SIG-M5 treated with dmso at 0.1 percent for 504 hours (cell line): ENCODE measurements at regions not wholly inside any gene's neighbourhood (a gene's known extent, or its start where the extent isn't known, plus 50 kb on each side); places are given as distances from the start of the nearest gene placed in this dataset.
"Not testable (repeated sequence)": the region's sequence is repeated elsewhere in the genome, so short reads cannot be mapped to it uniquely, and the experiment has no call there.

Experiments used
- DNase-seq: peaks from one replicate; lab custom pipeline; 2025; ENCODE audit not compliant: unreplicated experiment; lab: John Stamatoyannopoulos, UW

DNA sequence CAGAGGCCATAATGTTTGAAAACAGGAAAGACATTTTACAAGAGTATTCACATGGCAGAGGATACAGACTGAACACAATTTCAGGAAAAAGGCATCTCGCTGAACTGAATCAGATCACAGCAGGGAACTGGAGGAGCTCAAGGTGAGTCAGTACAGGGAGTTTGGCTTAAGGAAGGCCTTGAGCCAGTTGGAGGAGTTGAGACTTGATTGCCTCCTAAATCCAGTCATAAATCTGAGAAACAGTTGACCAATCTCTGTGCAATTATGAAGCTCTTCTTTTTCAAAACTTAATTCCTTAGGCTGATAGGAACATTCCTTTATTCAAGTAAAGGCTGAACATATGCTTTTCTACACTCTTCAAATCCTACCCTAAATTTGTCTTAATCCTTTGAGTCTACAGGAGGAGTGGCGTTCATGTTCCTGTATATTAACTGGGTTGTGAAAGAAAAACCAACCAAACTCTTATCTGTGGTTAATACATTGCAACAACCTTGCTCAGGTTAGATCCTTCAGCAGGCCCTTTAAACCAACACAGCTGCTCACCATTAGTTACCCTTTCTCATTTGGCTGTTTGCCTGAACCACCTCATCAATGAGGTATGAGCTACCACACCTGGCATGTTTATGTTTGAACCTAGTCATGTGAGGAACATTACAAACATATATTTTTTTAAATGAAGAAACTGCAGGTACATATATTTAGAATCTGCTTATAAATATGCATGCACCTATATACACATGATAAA, 404.1 kb upstream of the ATP11B start:
- no peak for DNase-seq

DNA sequence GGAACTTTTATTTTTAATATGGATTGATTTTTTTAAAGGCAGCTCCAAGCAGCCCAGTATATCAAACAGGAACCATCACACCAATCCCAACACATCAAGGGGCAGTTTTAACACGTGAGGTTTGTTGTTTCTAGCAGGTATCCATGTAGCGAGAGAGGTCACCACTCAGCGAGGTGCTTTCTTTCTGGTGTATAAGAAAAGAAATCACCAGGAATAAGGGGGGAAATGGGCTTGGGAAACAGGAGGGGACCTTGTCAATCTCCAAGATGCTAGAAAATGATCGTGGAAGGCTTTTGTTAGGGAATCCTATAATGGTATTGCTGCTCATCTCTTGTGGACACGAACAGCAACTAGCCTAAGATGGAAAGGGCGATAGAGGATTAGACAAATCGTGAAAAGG, 402.9 kb upstream of the ATP11B start:
- DNase-seq: no peak

DNA sequence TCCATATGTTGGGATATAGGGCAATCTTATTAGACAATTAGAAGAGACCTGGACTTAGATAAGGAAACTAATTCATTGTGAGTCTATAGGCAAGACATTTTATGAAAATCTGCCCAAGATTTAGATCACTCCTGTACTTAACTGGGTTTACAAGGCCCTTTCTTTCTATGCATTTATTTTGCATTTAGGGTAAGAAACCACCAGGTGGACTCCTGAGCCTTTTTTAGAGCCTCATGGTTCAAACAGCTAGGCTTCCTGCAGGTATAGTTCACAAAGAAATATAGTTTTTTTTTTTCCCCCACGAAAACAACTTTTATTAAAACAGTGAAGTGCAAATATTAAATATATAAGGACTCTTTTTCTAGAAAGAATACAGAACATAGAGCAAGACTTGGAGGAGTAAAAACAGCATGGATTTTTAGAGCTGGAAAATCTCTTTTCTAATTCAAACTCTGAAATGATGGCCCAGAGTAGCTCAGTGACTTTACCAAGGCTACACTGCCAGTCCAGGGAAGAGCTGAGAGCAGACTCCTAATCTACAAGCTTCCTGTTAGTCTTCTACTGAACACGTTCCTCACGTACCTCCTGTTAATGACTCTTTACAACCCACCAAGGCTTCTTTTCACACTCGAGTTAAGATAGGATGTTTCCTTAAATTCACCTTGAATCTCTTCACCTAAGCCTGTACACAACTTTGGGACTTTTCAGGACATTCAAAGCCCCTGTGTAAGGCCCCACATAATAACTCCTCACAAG, 400.9 kb upstream of the ATP11B start:
- DNase-seq: no peak

DNA sequence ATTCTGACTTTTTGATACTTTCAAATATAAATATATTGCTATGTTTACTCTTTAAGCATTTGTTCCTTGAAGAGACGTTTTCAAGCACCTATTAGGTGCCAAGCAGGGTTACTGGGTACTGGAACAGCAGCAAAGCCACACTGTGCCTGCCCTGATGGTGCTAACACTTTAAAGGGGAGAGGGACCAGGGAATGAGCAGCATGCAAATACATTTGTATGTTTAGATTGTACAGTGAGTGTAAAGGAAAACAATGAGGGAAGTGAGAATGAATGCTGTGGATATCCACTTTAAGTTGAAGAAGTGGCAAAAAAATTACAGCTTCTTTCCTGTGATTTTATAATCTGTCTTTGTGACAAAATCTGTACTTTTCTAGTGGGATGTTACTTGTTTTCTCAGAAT, 400.2 kb upstream of the ATP11B start:
- no peak for DNase-seq

DNA sequence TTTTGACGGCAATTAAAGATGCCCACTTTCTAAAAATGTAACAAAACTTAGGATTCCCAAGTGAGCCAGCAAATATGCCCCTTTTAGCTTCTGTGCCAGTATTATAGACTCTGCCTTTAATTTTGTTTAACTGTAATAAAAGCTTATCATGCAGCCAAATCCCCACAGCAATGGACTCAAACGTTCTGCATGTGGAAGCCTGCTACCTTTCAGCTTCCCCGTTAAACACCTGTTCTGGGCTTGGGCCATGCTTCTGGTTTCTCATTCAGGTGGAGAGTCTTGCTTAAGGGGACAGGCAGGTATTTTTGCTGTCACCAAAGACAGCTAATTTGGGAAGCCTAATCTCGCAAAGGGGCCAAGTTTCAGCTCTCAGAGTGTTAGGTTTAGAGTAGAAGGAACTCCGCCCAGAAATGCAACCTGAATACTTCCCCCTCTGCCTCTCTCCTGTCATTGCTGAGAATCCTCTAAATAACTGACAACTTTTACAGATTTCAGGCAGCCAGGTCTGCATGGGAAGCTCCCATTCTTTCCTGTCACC, 399.4 kb upstream of the ATP11B start:
- no peak for DNase-seq

DNA sequence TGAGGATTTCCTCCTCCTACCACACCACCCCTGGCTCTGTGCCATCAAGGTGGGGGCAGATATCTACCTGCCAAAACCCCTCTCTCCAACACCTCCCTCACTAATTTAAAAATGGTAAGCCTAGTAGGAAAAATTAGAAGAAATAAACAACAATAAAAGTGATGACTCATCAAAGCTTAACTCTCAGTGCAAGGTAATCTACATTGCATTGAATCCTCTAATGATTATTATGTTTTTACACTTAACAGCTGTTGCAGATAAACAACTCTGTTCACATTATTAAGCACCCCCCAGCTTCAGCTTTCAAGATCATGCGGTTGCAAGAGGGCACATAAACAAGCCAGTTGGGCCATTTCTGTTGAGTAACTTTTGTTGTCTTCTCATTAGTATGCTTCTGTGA, 396.1 kb upstream of the ATP11B start:
- no peak for DNase-seq

DNA sequence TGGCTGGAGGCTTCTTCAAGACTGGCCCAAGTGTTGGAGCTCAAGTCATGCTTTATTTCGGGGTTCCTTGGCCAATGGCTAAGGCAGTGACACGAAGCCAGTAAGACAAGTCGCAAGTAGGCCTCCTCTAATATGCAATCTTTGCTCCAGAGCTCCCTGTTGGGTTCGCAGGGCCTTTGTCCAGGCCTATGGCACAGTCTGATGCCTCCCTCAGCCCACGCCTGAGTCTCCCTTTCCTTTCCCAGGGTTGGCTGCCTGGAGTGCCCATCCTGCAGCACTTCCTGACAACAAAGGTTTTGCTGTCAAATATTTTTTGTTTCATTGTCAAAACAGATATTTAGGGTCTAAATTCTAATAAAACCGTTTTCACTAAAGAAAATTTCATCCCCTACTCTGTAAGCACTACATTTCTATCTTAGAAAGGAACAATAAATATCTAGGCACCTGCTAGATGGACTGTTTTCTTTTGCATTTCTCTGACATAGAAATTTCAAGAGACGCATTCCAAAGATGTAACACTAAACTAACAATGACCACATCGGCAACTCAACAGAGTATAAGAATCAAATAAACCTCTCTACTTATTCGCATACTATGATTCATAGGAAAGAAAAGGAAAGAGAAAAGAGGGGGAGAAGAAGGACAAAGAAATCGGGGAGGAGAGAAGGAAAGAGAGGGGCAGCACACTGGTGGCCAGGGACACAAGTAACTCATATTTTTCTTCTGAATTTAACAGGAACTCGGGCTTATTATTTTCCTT, 393.1 kb upstream of the ATP11B start:
- no peak for DNase-seq

DNA sequence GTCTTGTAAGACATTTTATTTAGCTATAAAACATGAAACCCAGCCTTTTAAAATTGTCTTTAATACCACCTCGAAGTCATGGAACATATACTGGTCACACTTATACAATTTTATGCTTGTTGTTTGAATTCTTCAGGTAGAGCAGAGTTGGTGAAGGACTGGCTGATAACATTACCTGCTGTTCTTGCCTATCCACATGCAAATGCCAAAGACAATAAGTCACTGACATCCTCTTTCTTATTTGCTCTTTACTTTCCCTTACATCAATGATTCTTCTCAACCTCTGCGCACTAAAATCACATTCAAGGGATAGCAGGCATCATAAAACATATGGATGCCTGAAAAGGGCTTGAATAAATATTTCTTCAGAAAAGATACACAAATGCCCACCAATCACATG, 392.5 kb upstream of the ATP11B start:
- no peak for DNase-seq

DNA sequence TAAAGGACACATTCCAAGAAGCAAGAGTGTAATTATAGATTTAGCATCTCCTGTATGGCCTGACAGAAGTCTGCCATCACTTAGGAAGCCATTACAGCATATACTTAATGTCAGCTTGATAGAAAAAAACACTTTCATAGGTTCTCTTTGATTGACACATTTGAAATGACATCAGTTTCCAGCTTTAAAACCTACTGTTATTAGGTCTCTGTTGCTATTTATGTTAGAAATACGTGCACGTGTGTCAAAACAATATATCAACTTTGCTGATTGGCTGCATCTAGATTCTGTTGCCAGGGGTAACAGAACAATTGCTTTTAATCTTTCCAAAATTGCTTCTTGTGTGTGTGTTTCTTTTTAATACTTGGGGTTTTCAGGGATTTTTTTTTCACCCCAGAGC, 389.3 kb upstream of the ATP11B start:
- DNase-seq: no peak

DNA sequence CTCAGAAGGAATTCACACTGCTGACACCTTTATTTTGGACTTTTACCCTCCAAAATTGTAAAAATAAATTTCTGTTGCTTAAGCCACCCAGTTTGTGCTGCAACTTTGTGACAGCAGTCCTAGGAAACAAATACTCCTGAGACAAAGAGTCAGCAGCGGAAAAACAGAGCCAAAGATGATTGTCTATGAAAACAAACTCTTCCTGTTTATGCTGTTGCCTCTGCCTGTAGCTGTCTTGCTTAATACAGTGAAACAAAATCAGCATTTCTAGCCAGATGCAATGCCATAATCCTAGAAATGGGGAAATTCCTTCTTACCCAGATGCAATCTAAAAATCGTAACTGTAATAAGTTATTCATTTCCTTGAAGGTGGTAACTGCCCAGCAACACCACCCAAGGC, 387.5 kb upstream of the ATP11B start:
- no peak for DNase-seq

DNA sequence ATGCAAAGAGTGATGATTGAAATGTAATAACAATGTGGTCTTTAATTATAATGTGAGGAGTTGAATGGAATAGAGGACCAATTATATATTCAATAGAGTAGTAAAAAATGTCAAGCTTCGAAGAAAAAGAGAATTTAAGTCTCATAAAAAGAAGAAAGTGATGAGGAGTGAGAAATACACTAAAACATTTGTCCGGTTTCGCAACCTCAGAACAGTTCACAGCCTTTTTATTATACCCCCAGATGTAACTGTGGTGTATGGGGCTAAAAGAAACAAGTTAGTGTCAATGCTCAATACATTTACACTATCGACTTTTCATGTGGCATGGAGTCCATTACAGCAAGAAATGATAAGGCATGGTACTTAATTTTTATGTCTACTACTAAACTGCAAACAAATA, 386.5 kb upstream of the ATP11B start:
- no peak for DNase-seq

DNA sequence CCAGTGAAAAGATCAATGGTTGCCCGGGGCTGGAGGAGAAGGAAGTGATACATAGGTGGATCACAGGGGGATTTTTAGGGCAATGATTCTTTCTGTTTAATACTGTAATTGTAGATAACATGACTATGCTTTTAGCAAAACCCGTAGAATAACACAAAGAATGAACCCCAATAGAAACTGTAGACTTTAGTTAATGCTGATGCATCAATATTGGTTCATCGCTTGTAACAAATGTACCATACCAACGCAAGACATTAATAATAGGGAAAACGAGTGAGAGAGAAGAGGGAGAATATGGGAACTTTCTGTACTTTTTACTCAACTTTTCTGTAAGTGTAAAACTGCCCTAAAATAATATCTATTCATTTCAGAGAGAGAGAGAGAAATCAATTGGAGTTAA, 383.3 kb upstream of the ATP11B start:
- no peak for DNase-seq

DNA sequence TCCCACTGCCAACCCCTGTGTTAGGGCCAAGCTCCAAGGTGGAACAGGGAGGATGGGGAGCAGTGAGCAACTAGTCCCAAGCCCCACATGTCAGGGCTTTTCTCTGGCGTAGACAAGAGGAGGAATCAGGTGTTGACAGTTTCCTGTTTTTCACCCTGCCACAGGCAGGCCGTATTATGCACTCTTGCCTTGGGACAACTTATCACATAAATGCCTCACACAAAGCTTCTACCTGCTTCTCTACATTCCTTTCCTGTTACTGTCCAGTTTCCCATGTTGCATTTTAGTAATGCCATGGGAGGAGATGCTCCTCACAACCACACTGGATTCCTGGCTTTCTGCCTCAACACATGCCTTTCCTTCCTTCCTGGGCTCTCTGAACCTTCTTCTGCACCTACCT, 381.2 kb upstream of the ATP11B start:
- DNase-seq: peak; percentile 19

DNA sequence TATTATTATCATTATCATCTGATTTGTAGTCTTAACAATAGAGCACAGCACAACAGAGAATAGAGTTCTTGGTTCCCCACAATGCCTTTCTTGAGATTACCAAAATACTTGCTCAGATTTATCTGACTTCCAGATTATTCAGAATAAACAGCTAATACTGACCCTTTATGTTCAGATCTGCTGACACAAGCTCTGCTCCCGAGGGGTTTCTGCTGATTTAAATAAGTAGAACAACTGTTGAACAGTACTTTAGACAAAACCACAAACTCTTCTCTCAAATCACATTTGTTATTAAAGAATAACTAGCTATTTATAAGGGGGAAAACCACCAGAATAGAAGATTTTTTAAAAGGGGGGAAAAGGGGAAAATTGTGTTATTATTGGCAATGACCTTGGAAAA, 380.2 kb upstream of the ATP11B start:
- DNase-seq: no peak

DNA sequence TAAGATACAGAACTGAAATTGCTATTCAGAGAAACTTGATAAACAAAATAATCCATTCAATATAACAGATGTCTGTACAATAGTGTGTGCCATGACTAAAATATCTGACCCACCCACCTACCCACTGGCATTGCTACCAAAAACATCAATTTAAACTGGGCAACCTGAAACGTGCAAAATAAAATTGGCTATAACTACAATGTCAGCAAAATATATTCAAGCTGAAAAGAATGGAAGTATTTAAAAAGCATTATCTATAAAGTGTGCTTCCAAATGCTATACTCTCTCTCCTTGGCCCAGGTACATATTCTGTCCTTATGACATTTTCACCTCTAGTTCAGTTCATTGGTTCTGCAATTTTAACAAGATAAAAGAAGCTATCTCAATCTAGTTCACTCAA, 379.6 kb upstream of the ATP11B start:
- DNase-seq: no peak

DNA sequence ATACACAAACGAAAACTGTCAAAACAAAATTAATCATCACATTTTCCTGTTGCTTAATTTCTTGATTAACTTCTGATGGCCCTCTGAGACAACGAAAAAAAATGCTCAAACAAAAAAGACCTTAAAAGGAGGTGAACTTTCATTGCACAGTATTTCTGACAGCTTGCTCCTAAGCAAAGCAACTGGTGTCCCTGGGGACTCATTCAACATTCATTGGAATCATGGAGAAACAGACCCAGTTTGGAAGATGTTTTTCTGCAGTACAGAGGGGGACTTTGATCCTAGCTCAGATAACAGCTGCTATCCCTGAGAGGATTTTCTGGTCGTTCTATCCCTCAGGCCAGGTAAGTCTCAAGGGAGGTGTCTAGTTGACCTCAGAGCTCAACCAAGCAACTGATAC, 378.7 kb upstream of the ATP11B start:
- DNase-seq: no peak

DNA sequence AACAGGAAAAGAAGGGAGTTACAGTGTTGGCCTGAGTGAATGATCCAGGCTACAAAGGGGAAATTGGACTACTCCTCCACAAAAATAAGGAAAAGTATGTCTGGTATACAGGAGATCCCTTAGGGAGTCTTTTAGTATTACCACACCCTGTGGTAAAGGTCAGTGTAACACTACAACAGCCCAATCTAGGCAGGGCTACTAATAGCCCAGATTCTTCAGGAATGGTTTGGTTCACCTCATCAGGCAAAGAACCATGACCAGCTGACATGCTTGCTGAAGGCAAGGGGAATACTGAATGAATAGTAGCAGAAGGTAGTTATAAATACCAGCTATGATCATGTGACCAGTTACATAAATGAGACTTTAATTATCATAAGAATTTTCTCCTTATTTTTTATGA, 372.6 kb upstream of the ATP11B start:
- no peak for DNase-seq

DNA sequence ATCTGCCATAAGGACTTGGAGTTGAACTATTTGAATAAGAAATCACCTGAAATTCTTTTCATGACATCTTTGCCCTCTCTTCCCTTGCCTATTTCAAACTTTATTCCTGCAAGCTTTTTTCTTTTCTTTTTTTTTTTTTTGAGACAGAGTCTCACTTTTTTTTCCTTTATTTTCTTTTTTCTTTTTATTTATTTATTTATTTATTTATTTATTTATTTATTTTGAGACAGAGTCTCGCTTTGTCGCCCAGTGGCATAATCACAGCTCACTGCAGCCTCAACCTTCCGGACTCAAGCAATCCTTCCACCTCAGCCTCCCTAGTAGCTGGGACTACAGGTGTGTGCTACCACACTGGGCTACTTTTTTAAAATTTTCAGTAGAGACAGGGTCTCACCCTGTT, 369.3 kb upstream of the ATP11B start:
- DNase-seq: no peak

DNA sequence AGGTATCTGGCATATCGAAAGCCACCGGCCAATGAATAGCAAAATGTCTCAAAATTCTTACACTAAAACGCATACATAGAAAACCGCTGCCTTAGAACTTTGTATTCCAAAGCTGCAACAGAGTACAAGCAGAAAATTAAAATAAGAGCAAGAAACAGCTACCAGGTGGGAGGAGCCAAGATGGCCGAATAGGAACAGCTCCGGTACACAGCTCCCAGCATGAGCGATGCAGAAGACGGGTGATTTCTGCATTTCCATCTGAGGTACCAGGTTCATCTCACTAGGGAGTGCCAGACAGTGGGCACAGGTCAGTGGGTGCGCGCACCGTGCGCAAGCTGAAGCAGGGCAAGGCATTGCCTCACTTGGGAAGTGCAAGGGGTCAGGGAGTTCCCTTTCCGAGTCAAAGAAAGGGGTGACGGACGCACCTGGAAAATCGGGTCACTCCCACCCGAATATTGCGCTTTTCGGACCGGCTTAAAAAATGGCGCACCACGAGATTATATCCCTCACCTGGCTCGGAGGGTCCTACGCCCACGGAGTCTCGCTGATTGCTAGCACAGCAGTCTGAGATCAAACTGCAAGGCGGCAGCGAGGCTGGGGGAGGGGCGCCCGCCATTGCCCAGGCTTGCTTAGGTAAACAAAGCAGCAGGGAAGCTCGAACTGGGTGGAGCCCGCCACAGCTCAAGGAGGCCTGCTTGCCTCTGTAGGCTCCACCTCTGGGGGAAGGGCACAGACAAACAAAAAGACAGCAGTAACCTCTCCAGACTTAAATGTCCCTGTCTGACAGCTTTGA, 367.2 kb upstream of the ATP11B start:
- not testable (repeated sequence) for DNase-seq

DNA sequence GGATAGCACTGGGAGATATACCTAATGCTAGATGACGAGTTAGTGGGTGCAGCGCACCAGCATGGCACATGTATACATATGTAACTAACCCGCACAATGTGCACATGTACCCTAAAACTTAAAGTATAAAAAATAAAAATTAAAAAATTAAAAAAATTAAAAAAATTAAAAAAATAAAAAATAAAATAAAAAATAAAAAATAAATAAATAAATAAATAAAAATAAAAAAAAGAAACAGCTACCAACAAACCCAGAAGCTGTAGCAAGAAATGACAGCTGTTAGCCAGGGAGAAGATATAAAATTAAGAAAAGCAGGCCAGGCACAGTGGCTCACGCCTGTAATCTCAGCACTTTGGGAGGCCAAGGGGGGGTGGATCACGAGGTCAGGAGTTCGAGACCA, 361.3 kb upstream of the ATP11B start:
- not testable (repeated sequence) for DNase-seq

DNA sequence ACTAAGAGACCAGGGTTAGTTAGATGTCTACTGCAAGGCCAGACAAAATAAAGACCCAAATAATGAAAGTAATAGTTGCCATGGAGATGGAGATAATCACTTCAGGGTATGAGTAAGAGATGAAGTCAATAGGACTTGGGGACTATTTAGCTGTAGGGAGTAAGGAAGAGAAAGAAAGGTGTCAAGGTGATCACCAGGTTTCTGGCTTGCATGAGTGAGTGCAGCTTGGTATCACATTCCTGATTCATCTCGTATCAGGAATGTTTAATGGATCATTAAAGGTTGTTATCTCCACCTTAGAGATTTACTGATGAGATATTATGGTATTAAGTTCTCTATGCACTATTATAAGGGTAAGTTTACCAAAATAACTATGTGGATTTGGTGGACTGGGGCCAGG, 357.4 kb upstream of the ATP11B start:
- no peak for DNase-seq
